Vagina (tissue), 2 donors: ENCODE measurements at regions not wholly inside any gene's neighbourhood (a gene's known extent, or its start where the extent isn't known, plus 50 kb on each side); places are given as distances from the start of the nearest gene placed in this dataset.

Experiments
- DNase-seq, 2 donors: peaks; one replicate each; pipeline ENCODE4 v3.0.0-alpha.2; 2017; ENCODE audit errors: extremely low spot score in 2 of 2
- H3K27ac ChIP-seq: fragments of 200-600 bp; sonication (generic); one replicate; pipeline ENCODE4 v1.5.1; 2019
- H3K27me3 ChIP-seq: fragments of 200-600 bp; sonication (generic); one replicate; pipeline ENCODE4 v1.5.1; 2019
- H3K36me3 ChIP-seq, 2 donors: fragments of 200-600 bp; sonication (generic); one replicate each; pipeline ENCODE4 v1.5.1; 2017 to 2019
- H3K4me1 ChIP-seq: fragments of 200-600 bp; sonication (generic); one replicate; pipeline ENCODE4 v1.5.1; 2019
- H3K4me3 ChIP-seq, 2 donors: fragments of 200-600 bp; sonication (generic); 1 replicate in 1 of 2; 2 replicates in 1 of 2; pipeline ENCODE4 v1.5.1; 2016 to 2019
- H3K9me3 ChIP-seq: fragments of 200-600 bp; sonication (generic); one replicate; pipeline ENCODE4 v1.5.1; 2019
- CTCF ChIP-seq, 3 experiments: fragments of 450-650 bp in 2 of 3; fragments of 200-600 bp in 1 of 3; sonication (generic) in 1 of 3; IDR thresholded peaks; one replicate each; pipeline ENCODE4 v1.5.1; 2017 to 2019; ENCODE audit warnings: antibody characterized with exemption in 3 of 3, mild to moderate bottlenecking in 2 of 3, moderate library complexity in 2 of 3
- POLR2A ChIP-seq, 2 donors: fragments of 450-650 bp; IDR thresholded peaks; one replicate each; pipeline ENCODE4 v1.6.1; 2017; ENCODE audit warnings: antibody characterized with exemption in 2 of 2, mild to moderate bottlenecking in 2 of 2, moderate library complexity in 2 of 2
- POLR2AphosphoS5 ChIP-seq, 2 donors: sonication (generic); formaldehyde crosslinking; IDR thresholded peaks; one replicate each; pipeline ENCODE4 v1.9.0; 2017; ENCODE audit warnings: antibody characterized with exemption in 2 of 2, mild to moderate bottlenecking in 2 of 2, low read depth in 1 of 2; ENCODE audit not compliant: insufficient read depth in 1 of 2
- intact Hi-C: fragments of 100-400 bp; cut with DNase I; formaldehyde crosslinking; loops from one replicate; pipeline ENCODE4 v1.15.1; 2023

GRCh38 chr12:127300075-127300474 is 966.9 kb upstream of the TMEM132C start:
- Histone ChIP-seq H3K9me3 (no peaks in the 10 kb centered on the region), H3K36me3 (no peaks in the 10 kb centered on the region), H3K4me1 (no peaks in the 10 kb centered on the region), H3K4me3 (no peak overlapping the region), H3K27ac (no peak overlapping the region), H3K27me3 (no peaks in the 10 kb centered on the region)
- DNase-seq: peak in 1 of 2 donors; percentile 25
- TF ChIP-seq POLR2A (IDR thresholded peaks at IDR 0.05): no peak
- TF ChIP-seq POLR2AphosphoS5 (IDR thresholded peaks at IDR 0.05; ENCODE audit: insufficient read depth in 1 of 2, low read depth in 1 of 2): no peak
- no peak for TF ChIP-seq CTCF (IDR thresholded peaks at IDR 0.05)
- intact Hi-C loops: no loop called here

- Histone ChIP-seq H3K9me3 (no peaks in the 10 kb centered on the region), H3K27me3 (no peaks in the 10 kb centered on the region), H3K36me3 (no peaks in the 10 kb centered on the region), H3K27ac (no peak overlapping the region), H3K4me1 (no peaks in the 10 kb centered on the region), H3K4me3 (no peak overlapping the region)
- TF ChIP-seq CTCF (IDR thresholded peaks at IDR 0.05) (no peak), POLR2AphosphoS5 (IDR thresholded peaks at IDR 0.05; ENCODE audit: insufficient read depth in 1 of 2, low read depth in 1 of 2) (no peak), POLR2A (IDR thresholded peaks at IDR 0.05) (no peak)
- peak in 1 of 2 donors; percentile 55 for DNase-seq
- intact Hi-C loops: no loop called here
Measured at GRCh38 chr12:127300753-127301152, 966.2 kb upstream of the TMEM132C start.

- Histone ChIP-seq H3K27ac (no peak overlapping the region), H3K4me3 (no peak overlapping the region)
- no peak for DNase-seq
Measured at GRCh38 chr12:127301876-127302275, 965.1 kb upstream of the TMEM132C start.

GRCh38 chr12:127304751-127305725 is 961.9 kb upstream of the TMEM132C start:
- Histone ChIP-seq H3K9me3 (no peaks in the 10 kb centered on the region), H3K4me1 (no peaks in the 10 kb centered on the region), H3K36me3 (no peaks in the 10 kb centered on the region), H3K27ac (no peak overlapping the region), H3K4me3 (no peak overlapping the region), H3K27me3 (no peaks in the 10 kb centered on the region)
- intact Hi-C loops: no loop called here
- TF ChIP-seq POLR2AphosphoS5 (IDR thresholded peaks at IDR 0.05; ENCODE audit: insufficient read depth in 1 of 2, low read depth in 1 of 2) (no peak), POLR2A (IDR thresholded peaks at IDR 0.05) (no peak), CTCF (IDR thresholded peaks at IDR 0.05) (no peak)
- DNase-seq: peak; percentile 65 to 84

More at GRCh38 chr12:127301876-127302275, 965.1 kb upstream of the TMEM132C start:
- Histone ChIP-seq H3K9me3 (no peaks in the 10 kb centered on the region), H3K4me1 (no peaks in the 10 kb centered on the region), H3K36me3 (no peaks in the 10 kb centered on the region), H3K27me3 (no peaks in the 10 kb centered on the region)
- intact Hi-C loops: no loop called here
- no peak for TF ChIP-seq POLR2A (IDR thresholded peaks at IDR 0.05)
- TF ChIP-seq POLR2AphosphoS5 (IDR thresholded peaks at IDR 0.05; ENCODE audit: insufficient read depth in 1 of 2, low read depth in 1 of 2): no peak
- no peak for TF ChIP-seq CTCF (IDR thresholded peaks at IDR 0.05)
